Femur (tissue), 1 donor: ENCODE measurements at regions not wholly inside any gene's neighbourhood (a gene's known extent, or its start where the extent isn't known, plus 50 kb on each side); places are given as distances from the start of the nearest gene placed in this dataset.
A peak's percentile ranks its signal among the peaks of the same experiment; 100 is the strongest.

Experiments used
- DNase-seq: peaks from one replicate; pipeline ENCODE4 v3.0.0-alpha.2; 2017

DNA sequence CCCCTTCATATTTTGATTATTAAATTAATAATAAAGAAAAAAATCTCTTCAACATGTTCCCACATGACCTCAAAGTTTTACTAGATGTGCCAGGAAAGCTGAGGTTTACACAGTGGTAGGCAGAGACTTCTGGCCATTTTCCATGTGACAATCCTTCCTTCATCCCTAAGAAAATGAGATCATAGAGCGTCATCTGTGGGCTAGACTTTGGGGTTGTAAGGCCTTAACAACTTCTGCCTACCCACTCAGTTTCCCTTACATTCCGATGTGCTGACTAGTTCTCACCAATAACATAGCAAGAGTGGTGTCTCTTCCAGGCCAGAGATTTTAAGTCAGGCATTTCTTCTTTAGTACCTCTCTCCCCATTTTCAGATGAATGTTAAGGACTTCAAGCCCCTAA is 171.1 kb upstream of the PHF14 start:
- DNase-seq, result no peak

DNA sequence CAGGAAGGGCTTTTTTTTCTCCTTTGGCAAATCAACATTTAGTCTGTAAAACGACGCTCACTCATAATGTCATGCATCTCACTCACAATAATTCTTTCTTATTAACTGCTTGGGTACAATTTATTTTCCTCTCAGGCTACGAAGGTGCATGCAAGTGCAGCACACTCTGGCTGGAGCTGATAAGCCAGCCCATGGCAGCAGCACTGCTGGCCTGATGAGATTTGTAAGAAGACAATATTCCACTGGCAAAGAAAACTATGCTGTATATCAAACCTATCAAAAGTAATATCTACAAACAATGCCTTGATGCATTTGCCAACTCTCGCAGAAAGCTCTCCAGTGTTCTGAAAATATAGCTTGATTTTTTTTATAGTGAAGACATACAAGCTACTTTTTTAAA is 170.0 kb upstream of the PHF14 start:
- DNase-seq, result no peak

DNA sequence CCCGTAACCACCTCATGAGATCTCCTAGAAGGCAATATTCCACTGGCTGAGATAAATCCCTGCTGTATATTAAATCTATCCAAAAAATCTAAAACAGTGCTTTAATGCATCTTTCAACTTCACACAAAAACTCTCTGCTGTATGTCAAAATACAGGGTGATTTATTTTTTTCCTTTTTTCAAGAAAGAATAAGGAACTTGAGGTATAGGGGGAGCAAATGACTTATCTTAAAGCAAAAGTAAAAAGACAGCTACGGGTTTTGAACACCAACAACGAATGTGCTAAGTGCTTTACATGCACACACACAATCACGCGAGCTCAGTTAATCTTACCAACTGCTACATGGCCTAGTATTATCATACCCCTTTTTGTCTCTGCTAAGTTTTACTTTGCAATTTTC is 168.9 kb upstream of the PHF14 start:
- no peak for DNase-seq

DNA sequence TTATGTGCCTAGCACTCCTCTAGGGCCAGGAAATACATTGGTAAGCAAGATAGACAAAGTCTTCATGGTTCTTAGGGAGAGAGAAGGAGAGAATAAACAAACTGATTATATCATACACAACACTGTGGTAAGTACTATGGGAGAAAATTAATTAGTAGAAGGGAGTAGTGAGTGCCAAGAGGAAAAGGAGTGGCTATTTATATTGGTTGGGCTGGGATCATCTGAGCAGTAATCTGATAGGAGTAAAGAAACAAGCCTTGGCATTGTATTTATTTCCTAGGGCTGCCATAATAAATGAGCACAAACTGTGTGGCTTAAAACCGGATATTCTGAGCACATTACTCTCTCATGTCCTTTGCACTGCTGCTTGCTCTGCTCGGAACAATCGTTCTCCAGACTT is 158.1 kb upstream of the PHF14 start:
- DNase-seq, result no peak

DNA sequence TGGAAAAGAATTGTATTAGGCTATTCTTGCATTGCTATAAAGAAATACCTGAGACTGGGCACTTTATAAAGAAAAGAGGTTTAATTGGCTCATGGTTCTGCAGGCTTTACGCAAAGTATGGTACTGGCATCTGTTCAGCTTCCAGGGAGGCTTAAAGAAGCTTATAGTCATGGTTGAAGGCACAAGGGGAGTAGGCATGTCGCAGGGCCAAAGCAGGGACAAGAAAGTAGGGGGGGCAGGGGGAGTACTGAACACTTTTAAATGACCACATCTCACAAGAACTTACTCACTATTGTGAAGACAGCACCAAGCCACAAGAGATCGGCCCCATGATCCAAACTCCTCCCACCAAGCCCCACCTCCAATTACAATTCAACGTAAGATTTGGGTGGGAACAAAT is 152.5 kb upstream of the PHF14 start:
- DNase-seq, result no peak

DNA sequence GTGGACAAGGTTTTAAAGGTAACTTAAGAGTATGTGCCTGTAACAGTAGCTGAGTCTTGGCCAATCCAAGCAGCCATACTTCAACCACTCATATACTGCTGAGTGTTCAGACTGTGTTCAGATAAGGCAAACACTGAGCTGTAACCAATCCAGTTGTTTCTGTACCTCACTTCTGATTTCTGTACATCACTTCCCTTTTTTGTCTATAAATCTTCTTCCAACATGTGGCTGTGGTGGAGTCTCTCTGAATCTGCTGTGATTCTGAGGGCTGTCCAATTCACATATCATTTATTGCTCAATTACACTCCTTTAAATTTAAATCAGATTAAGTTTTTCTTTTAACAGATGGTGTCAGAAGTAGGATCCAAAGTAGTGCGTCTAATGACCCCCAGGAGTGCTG is 149.5 kb upstream of the PHF14 start:
- DNase-seq, result no peak

DNA sequence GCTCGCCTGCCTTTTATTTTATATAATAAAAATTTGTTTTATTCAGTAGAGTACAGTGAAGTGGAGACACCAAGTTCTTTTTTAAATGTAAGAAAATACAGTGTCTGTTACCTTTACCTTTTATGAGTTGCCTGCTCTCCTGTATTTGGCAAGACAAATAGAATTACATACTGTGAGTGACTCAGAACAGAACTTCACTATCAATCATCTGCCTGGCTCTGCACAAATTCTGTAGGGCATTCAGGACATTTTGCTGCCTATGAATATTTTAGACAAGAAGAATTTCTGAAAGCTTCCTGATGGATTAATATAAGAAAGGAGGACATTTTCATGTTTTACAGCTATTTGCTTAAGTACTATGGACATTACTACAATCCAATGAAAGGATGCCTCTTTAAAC is 135.4 kb upstream of the PHF14 start:
- no peak for DNase-seq

DNA sequence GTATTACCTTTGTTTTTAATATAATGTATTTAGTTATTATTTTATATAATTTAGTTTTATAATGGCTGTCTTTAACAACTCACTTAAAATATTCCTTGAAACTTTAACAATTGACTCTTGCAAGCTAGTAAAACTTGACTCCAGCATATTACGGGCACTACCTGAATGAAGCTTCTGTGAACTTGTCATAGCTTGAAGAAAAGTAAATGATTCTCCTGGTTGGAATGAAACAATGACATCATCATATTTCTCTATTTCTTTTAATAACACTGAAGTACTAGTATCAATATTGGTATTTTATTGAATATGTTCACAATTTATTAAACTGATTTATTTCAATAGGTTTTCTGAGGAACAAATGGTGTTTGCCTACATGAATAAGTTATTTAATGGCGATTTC is 128.4 kb upstream of the PHF14 start:
- DNase-seq, result no peak

DNA sequence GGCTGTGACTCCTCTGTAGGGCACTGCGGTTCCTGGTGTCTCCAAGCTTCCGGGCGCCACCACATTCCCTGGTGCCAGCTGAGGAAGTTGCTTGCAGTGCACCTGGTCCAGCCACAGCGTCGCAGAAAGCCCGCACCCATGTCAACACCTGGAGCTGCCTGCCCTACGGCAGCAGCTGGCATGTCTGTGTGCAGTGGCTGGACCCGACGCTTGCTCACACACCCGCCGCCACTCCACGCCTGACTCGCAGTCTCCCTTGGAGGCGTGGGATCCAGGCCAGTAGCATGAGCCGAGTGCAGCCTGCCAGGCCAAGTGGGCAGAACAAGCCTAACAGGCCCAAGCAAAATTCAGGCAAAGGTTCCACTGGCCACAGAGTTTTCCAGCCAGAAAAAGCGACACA is 118.1 kb upstream of the PHF14 start:
- no peak for DNase-seq

DNA sequence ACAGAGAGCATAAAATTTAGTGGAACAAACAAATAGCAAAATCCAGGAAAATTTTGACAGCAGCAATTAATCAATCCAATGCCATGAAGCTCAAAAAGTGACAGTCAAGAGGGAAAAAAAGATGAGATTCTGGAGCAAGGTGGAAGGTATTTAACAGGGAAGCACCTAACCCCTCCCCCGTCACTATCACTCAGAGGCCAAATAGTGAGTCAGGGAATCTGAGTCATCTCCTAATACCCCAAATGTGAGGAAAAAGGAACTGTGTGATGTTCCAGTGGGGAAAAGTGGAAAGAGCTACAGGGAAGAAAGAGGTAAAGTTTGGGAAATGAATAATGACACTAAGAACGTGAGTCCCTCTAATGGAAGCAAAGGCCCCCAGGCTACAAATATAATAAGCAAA is 113.2 kb upstream of the PHF14 start:
- DNase-seq, result no peak

DNA sequence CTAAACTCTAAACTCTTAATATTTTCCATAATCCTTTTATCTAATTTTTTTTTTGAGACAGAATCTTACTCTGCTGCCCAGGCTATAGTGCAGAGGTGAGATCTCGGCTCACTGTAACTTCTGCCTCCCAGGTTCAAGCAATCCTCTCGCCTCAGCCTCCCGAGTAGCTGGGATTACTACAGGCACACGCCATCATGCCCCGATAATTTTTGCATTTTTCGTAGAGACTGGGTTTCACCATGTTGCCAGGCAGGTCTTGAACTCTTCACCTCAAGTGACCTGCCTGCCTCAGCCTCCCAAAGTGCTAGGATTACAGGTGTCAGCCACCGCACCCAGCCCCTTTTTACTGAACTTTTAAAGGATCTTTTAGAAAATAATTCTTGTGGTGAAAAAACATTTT is 110.2 kb upstream of the PHF14 start:
- no peak for DNase-seq

DNA sequence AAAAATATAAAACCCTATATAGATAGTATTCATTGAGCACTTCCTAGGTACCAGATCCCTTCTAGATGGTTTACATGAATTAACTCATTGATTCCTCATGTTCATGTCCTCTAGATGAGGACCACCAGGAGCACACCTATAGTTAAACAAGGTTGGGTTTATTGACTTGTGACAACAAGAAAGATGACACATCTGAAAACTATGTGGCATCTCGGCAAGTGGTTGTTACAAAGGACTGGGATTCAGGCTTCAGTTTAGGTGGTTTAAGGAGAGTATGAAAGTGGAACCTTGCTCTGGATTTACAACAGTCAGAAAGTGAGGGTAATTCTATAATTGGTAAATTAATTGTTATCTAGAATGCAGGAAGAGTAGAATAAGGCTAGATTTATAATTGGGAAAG is 99.0 kb upstream of the PHF14 start:
- DNase-seq, result no peak

DNA sequence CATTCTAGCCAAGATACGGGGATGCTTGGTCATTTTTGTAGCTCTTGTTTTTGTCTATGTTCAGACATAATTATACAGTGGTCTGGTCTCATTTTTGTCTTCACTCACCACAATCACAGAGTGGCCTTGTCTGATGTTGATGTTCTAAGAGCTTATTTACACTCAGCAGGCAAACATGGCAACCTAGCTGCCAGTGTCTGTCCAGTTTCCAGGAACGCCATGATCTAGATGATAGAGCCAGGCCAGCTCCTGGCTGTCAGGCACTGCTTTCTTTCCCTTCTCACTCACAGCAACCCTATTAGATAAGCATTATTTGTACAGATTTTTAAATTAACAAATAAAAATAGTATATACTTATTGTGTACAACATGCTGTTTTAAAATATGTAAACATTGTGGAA is 98.6 kb upstream of the PHF14 start:
- peak; percentile 30 for DNase-seq

DNA sequence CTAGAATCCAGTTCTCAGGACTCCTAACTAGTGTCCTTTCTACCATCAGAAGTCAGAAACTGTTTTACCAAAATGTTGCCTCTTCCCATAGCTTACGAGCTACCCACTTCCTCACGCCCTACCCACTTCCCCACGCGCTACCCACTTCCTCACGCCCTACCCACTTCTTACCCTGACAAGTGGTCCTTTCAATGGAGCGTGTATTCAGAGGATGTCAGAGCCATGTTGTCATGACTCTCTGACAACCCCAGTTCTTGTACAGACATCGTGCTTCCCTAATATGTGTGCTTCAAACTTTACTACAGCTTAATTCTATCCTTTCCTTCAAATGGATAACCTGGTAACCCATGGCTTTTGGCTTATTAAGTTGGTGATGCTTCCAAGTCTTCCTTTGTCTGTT is 84.8 kb upstream of the PHF14 start:
- no peak for DNase-seq

DNA sequence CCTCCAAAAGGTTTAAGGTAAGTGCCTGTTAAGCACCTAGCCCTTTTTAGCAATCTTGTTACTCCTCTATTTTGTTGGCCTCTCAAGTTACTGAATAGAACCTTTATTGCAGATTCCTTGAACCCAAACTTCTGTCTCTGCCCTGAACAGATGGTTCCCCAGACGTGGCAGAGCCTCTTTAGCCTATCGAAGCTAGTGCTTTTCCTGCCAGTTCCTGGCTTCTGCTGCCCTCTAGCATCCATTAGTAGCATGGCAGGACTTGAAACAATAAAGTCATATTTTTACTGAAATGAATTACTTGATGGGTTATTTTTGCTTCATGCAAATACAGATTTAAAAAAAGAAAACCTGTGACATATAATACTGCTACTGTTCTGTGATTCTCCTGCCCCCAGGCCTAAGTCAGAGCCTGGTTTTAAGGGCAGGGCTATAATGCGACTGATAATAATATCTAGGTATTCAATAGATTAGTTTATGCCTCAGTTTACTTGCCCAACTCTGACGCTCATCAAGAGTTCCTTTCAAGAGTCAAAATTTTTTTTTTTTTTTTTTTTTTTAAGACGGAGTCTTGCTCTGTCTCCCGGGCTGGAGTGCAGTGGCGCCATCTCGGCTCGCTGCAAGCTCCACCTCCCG is 84.3 kb upstream of the PHF14 start:
- DNase-seq, result peak; percentile 40

DNA sequence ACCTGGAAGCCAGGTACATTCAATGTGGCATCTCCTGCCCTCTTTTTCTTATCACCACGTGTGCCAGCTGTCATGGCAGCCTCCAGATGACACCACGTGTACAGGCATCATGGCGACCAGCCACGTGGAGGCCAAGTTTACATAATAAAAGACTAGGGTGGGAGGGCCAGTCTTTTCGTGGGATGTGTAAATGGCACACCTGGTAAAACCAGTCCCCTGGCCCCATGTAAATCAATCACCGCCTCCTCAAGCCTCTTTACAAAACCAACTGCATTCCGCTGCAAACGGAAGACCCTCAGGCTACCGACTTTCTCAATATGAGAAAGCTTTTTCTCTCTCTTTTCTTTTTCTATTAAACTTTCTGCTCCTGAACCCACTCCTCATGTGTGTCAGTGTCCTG is 65.1 kb upstream of the PHF14 start:
- no peak for DNase-seq

DNA sequence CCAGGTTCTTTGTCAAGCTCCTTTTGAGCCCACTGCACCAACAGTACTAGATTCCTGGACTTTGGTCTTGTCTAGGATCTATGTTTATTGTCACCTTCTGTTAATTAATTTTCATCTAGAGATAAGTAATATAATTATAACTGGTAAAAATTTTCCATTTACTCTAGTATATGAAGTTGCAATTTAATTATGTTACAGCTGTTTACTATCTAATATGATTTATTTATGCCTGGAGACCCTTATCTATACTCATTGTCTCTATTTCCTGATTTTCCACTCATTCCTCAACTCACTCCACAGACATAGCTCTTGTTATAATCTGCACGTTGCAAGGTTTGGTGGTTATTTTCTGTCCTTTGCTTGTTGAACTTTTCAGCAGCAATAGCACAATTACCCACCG is 63.2 kb upstream of the PHF14 start:
- no peak for DNase-seq

DNA sequence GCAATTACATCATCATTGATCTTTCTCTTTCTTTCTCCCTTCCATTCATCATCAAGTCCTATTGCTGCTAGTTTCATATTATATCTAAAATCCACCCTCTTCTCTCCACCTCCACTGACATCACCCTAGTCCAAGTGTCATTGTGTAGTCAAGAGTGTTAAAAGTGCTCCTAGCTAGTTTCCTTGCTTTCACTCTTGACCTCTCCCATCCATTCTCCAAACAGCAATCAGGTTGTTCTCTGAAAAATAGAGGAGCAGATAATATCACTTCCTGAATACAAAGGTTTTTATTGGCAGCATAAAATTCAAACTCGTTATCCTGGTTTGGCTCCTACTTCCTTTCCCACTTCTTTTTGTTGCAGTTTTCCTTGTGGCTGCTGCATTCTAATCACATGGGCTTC is 61.6 kb upstream of the PHF14 start:
- no peak for DNase-seq

DNA sequence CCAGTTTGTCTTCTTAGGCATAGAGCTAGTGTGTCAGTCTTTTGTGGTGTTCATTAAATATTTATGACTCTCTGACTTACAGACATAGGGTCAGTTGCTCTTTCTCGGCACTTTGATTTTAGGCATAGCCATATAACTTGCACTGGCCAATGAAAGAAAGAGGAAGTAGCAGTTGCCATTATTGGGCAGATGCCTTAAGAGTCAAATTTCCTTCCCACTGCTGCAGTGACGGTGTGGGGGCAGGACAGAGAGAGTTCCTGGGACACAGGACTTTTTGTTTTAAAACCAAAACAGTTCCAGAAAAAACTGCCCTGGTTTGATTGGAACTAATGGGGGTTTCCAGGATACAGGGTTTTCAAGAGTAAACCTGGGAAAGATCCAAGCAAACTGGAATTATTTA is 60.2 kb upstream of the PHF14 start:
- DNase-seq, result no peak

DNA sequence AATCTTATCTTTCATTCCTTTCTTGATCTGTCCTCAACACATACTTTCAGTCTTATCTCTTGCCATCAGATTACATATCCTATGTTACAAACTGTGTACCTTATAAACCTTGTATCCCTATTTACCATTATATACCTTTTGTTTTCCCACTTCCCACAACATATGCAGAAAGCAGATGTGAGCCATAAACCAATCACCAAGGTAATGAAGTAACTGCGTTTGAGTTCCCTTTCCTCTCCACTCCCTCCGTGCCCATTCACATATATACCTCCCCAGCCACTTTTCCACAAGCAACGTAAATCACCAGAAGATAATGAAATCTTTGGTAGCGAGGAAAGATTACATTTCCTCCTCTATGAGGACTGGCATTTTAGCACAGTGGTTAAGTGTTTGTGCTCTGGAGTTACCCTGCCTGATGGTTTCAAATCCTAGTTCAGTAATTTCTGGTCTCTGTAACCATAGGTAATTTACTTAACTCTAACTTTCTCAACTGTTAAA is 55.5 kb upstream of the PHF14 start:
- no peak for DNase-seq

DNA sequence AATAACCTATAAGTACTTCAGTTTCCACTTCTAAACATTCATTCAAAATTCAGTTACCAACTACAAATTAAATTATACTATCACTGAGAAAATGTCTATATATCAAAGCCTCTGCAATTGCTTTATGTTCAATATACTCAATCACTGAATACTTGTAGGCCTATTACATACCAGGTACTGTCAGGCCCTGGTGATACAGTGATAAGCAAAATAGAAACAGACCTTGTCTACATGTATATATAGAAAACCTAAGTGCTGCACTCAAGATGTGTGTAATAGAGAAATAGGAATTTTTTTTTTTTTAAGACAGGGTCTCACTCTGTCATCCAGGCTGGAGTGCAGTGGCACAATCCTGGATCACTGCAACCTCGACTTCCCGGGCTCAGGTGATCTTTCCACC is 53.7 kb upstream of the PHF14 start:
- DNase-seq, result no peak
